NCI-H1092 (cell line): ENCODE measurements at regions not wholly inside any gene's neighbourhood (a gene's known extent, or its start where the extent isn't known, plus 50 kb on each side); places are given as distances from the start of the nearest gene placed in this dataset.

Experiments used
- DNase-seq: peaks from one replicate; lab custom pipeline; 2025; lab: John Stamatoyannopoulos, UW

DNA sequence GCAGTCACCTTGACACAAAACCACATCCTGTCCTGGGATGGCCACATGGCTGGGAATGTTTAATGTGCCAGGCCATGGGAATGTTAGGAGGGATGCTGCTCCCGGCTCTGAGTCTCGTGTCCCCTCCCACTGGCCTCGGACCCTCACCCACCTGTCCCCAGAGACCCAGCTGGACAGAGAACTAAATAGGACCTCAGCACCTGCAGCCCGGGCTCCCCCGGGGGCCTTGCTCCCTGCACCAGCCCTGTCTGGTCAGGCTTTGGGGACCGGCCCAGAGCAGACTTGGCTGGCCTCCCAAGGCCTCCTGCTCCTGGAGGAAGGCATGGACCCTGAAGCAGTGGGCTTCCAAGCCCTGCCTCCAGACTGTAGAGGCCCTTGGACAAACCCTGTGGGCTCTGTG lies 100.0 kb upstream of the IQSEC1 start:
- DNase-seq, result no peak

DNA sequence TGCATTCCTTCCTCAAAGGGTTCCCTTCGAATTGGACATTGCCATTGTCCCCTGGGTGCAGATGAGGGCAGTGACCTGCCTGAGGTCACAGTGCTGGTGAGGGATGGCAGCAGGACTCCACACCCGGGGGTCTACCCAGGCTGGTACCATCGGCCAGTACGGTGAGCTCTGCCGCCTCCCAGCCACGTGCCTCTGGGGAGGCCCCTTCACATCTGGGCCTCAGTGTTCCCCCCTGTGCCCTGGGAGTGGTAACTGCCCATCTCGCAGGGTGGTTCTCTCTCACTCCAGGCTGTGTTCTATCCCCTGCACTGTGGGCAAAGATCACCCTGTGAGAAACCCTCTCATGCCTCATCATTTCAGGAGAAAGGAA lies 99.4 kb upstream of the IQSEC1 start:
- DNase-seq, result no peak

DNA sequence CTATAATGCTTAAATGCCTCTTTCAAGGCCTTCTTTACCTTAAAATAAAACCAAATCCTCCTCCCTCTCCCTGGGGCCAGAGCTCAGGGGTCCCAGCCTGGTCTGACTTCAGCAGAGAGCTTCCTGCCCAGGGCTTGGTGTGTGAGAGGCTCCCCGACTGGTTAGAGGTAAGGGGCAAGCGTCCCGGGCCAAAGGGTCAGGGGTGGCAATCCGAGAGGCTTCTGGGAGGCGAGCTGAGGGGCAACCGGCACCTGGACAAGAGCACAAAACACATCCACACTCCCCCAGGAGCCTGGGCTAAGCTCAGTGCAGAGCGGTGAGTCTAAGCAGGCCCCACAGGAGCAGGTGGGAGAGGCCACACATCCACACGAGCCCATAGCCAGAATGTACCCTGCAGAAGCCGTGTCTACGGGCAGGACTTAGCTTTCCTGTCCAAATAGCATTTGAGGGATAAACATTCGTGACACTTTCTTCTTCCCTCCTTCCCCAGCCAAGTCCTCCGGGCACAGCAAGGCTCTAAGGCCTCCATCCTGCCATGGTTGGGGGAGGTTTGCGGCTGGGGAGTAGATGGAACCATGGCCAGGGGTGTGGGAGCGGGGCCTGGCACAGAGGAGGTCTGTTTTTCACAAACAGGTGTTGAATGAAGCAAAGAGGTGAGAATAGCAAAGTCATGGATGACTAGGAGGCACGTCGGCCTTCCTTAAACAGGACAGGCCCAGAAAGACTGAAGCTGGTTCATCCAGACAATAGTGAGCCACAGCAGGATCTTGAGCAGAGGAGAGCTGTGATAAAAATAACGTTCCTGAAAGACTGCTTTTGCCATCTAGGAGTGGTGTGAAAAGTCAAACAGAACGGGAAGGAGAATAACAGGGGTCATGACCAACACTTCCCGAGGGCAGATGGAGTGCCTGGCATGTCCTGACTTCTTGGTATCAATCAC lies 98.7 kb upstream of the IQSEC1 start:
- no peak for DNase-seq

DNA sequence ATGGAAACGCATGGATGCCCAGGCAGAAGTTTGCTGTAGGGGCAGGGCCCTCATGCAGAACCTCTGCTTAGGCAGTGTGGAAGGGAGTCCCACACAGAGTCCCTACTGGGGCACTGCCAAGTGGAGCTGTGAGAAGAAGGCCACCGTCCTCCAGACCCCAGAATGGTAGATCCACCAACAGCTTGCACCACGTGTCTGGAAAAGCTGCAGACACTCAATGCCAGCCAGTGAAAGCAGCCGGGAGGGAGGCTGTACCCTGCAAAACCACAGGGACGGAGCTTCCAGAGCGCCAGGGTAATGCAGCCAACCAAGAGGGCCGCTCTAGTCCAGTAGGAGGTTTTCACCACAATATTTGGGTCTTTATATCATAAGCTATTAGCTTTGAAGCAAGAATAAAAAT lies 97.1 kb upstream of the IQSEC1 start:
- no peak for DNase-seq

GRCh38 chr3:13168391-13168790 lies 95.2 kb upstream of the IQSEC1 start:
- DNase-seq, result no peak

GRCh38 chr3:13167829-13168228 lies 94.6 kb upstream of the IQSEC1 start:
- no peak for DNase-seq

- no peak for DNase-seq
Measured at GRCh38 chr3:13167064-13167743, 94.0 kb upstream of the IQSEC1 start.

DNA sequence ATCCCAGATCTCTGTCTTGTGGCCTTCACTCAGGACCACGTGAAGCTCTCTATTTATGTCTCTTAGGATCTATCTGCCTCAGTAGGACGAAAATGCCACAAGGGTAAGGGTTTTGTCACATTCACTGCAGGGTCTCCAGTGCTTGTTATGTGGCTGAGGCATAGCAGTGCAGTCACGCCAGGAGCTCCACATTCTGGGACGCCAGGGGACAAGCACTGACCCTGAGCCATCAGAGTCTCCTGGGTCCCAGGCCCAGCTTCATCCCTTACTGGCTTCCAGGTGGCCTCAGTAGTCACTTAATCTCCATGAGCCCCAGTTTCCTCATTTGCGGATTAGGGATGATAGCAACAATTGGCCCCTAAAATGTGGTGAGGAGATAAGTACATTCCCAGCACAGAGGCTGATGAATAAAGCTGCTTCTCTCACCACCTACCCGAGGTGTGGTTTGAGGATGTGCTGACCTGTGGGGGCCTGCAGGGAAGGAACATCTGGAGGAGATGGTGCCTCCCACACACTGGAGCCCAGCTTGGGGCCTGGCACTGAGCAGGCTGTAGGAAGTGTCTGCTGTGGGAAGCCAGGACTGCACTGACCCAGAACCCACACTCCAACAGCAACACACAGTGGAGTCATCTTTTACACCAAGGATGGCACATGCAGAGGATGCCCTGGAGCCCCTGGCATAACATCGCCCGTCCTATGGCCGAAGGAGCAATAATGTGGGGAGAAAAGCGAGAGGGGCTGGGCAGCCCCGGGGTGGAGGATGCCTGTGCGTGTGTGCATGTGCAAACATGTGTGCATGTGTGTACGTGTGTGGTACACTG lies 93.2 kb upstream of the IQSEC1 start:
- DNase-seq, result no peak

- DNase-seq, result no peak
Measured at GRCh38 chr3:13165576-13165975, 92.3 kb upstream of the IQSEC1 start.

GRCh38 chr3:13164893-13165492 lies 91.8 kb upstream of the IQSEC1 start:
- DNase-seq, result no peak

DNA sequence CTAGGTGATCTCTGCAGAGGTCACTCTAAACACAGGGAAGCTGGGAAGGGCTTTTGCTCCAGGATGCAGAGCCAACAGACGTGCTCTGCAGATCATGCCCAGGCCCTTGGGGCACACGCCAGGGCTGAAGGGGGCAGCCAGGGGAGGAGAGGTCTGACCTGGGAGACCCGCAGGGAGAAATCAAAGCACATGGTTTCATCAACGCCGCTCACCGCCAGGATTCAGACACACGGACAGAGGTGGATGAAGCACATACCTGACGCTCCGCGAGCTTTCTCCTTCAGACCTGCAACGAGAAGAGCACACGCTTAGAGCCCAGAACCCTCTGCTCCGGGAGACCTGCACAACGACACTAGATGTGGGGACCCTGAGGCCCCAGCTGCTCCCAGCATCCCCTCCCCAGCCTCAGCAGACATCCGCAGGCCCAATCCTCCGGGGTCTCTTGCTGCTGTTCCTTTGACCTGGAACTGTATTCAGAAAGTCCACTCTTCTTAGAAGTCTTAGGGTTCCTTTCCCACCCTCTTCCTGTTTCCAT lies 90.7 kb upstream of the IQSEC1 start:
- DNase-seq, result no peak

GRCh38 chr3:13162549-13163320 lies 89.5 kb upstream of the IQSEC1 start:
- no peak for DNase-seq

DNA sequence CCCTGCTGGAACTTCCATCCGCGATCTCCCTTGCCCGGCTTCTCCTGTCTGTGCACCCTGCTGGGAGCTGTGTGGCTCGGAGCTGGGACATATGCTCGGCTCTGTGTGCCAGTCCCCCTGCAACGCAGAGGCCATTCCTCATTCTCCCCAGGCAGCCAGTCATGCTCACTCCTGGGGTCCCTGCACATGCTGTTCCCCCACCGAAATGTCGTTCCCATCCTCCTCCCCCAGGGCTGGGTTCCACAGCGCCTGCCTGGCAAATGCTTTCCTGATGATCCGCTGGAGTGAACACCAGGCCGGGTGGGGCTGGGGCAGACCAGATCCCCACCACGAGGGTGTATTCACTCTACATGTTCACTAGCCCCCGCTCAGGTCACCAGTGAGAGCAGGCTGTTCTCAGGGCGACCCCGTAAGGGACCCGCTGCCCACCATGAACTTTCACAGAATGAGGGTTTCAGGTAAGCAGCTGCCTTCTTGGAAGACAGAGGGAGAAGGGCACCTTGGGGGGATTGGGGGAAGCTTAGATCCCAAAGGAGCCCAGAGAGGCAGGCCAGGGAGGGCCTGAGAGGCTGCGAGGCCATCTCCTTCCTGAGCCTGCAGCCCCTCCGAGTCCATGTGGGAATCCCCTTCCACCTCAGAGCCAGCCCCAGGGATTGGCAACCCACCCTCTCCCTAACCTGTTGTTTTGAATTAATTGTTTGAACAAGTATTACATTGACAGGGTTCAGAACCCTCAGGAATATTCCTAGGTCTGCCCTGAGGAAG lies 88.7 kb upstream of the IQSEC1 start:
- DNase-seq, result no peak

- DNase-seq, result no peak
Measured at GRCh38 chr3:13161021-13161759, 88.0 kb upstream of the IQSEC1 start.

GRCh38 chr3:13160619-13161018 lies 87.4 kb upstream of the IQSEC1 start:
- no peak for DNase-seq

GRCh38 chr3:13159890-13160289 lies 86.7 kb upstream of the IQSEC1 start:
- no peak for DNase-seq

- DNase-seq, result no peak
Measured at GRCh38 chr3:13158871-13159270, 85.6 kb upstream of the IQSEC1 start.

GRCh38 chr3:13158408-13158807 lies 85.2 kb upstream of the IQSEC1 start:
- DNase-seq, result no peak

DNA sequence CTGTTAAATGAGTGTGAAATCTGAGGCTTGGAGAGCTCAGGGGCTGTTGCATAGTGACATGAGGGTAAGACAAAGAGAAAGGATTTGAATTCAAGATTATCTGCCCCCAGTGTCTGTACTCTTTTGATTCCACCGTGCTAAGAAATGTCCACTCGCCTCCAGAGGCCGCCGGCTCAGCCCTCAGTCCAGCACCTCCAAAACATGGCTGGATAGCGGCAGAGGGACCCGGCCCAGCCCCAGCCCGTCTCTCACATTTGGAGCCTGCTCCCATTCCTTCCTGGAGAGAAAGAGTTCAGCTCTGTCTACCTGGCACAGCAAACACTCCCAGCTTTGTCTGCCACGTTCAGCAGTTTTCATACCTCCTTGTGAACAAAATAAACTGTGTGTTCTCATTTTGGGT lies 84.8 kb upstream of the IQSEC1 start:
- no peak for DNase-seq
